ENCODE measurements at regions not wholly inside any gene's neighbourhood (a gene's known extent, or its start where the extent isn't known, plus 50 kb on each side); places are given as distances from the start of the nearest gene placed in this dataset.

- TF ChIP-seq CTCF (conservative IDR thresholded peaks at IDR 0.05): no peak
- no peak for TF ChIP-seq ZFX (IDR thresholded peaks at IDR 0.05)
These were observed 143.9 kb downstream of the SS18 start for GRCh38 chr18:25946540-25946939.
